ENCODE measurements at regions not wholly inside any gene's neighbourhood (a gene's known extent, or its start where the extent isn't known, plus 50 kb on each side); places are given as distances from the start of the nearest gene placed in this dataset.

GRCh38 chr11:15347969-15348734 is 233.4 kb downstream of the INSC start:
- H3K4me3 ChIP-seq: no peak overlapping the region
- intact Hi-C loops (cut with micrococcal nuclease) (no loop called here), in situ Hi-C loops (cut with MboI) (no loop called here)
- no peaks in the 10 kb centered on the region for H3K9me1 ChIP-seq (ENCODE audit: control insufficient read depth, insufficient read depth, low read length)
- H3K36me3 ChIP-seq (ENCODE audit: control insufficient read depth, insufficient read depth, low read length): no peaks in the 10 kb centered on the region
- H3K27me3 ChIP-seq (ENCODE audit: control insufficient read depth in 2 of 2, insufficient read depth in 2 of 2, low read length in 2 of 2): no peaks in the 10 kb centered on the region
- no peaks in the 10 kb centered on the region for H3K79me2 ChIP-seq (ENCODE audit: control insufficient read depth, insufficient read depth, low read length)
- DNase-seq (ENCODE audit: extremely low read depth in 1 of 4, low spot score in 3 of 4): no peak
- POLR2A ChIA-PET: no interaction called here
- H3K9me3 ChIP-seq (replicated peaks; ENCODE audit: control insufficient read depth, insufficient read depth, low read depth, low read length): no peaks in the 10 kb centered on the region
- H2AFZ ChIP-seq (ENCODE audit: low read depth, low read length): no peak overlapping the region
- no TSS peak for BruUV-seq (replicated peaks)
- H3K9ac ChIP-seq (ENCODE audit: insufficient read depth in 1 of 2, low read depth in 2 of 2, low read length in 2 of 2): no peak overlapping the region
- H4K20me1 ChIP-seq (replicated peaks; ENCODE audit: control insufficient read depth, insufficient read depth, low read length): no peaks in the 10 kb centered on the region
- H3K4me2 ChIP-seq (ENCODE audit: insufficient read depth, low read length): no peak overlapping the region
- H3K27ac ChIP-seq (ENCODE audit: extremely low read depth, low read depth, low read length): no peak overlapping the region
- H3K4me1 ChIP-seq (replicated peaks in 1 of 2; ENCODE audit: control insufficient read depth in 2 of 2, insufficient read depth in 2 of 2, low read length in 2 of 2): no peaks in the 10 kb centered on the region
- CTCF ChIA-PET (ENCODE audit: low intra/inter-chr PET ratio): no interaction called here
- no peak for FAIRE-seq
- WGBS (ENCODE audit: insufficient coverage, low coverage, missing lambda C conversion rate): 0% methylated on average over 2 of the region's 2 CpGs
- no peak for ATAC-seq
- TF ChIP-seq CREBBP (IDR thresholded peaks at IDR 0.05; ENCODE audit: low read depth, low read length): no peak
- no peak for TF ChIP-seq ZNF444 (CRISPR knock-in tag; IDR thresholded peaks at IDR 0.05)
- no peak for TF ChIP-seq ZNF143 (CRISPR knock-in tag; IDR thresholded peaks at IDR 0.05)
- TF ChIP-seq MBD1 (CRISPR knock-in tag; IDR thresholded peaks at IDR 0.05): no peak
- TF ChIP-seq KLF16 (IDR thresholded peaks at IDR 0.05): no peak
- no peak for TF ChIP-seq RB1 (IDR thresholded peaks at IDR 0.05; ENCODE audit: low read depth)
- no peak for TF ChIP-seq KAT7 (CRISPR knock-in tag; IDR thresholded peaks at IDR 0.05; ENCODE audit: borderline replicate concordance)
- TF ChIP-seq PHB (CRISPR knock-in tag; IDR thresholded peaks at IDR 0.05): no peak
- no peak for TF ChIP-seq SRSF9 (IDR thresholded peaks at IDR 0.05; ENCODE audit: borderline replicate concordance, low read depth, low read length)
- TF ChIP-seq ZNF431 (CRISPR knock-in tag; IDR thresholded peaks at IDR 0.05): no peak
- no peak for TF ChIP-seq PBX2 (CRISPR knock-in tag; IDR thresholded peaks at IDR 0.05; ENCODE audit: low read depth)
- TF ChIP-seq PBX2 (tag; conservative IDR thresholded peaks at IDR 0.05; ENCODE audit: low read depth): no peak
- no peak for TF ChIP-seq CREB5 (CRISPR knock-in tag; IDR thresholded peaks at IDR 0.05)
